HG03066 (cell line): ENCODE measurements at regions not wholly inside any gene's neighbourhood (a gene's known extent, or its start where the extent isn't known, plus 50 kb on each side); places are given as distances from the start of the nearest gene placed in this dataset.

Source experiments
- ATAC-seq: cut with Tn5 transposase; IDR thresholded peaks from one replicate; pipeline ENCODE4 v1.9.1; 2021; ENCODE audit warnings: low read depth; ENCODE audit not compliant: unreplicated experiment

GRCh38 chr9:68643901-68644809, 60.9 kb upstream of the PIP5K1B start:
- peak; percentile 62 for ATAC-seq

GRCh38 chr9:68644831-68645230, 60.2 kb upstream of the PIP5K1B start:
- no peak for ATAC-seq

GRCh38 chr9:68648164-68648563, 56.9 kb upstream of the PIP5K1B start:
- no peak for ATAC-seq

GRCh38 chr9:68648971-68649370, 56.1 kb upstream of the PIP5K1B start:
- peak; percentile 42 for ATAC-seq

- no peak for ATAC-seq
These were observed 53.7 kb upstream of the PIP5K1B start for GRCh38 chr9:68651280-68651893.

- peak; percentile 76 for ATAC-seq
These were observed 51.9 kb upstream of the PIP5K1B start for GRCh38 chr9:68653141-68653595.

GRCh38 chr9:68654075-68654474, 51.0 kb upstream of the PIP5K1B start:
- ATAC-seq: no peak
